Epithelial cell of esophagus (primary cell): ENCODE measurements at regions not wholly inside any gene's neighbourhood (a gene's known extent, or its start where the extent isn't known, plus 50 kb on each side); places are given as distances from the start of the nearest gene placed in this dataset.

Experiments used
- DNase-seq: peaks from one replicate; pipeline ENCODE4 v3.0.0; 2010; ENCODE audit warnings: low read depth
- H3K4me3 ChIP-seq: 2 replicates; pipeline ENCODE4 v1.5.1; 2011; ENCODE audit warnings: mild to moderate bottlenecking, low read length, control low read depth
- TF ChIP-seq, protein P1 (sequence below): IDR thresholded peaks from 2 replicates; pipeline ENCODE4 v1.5.1; 2011; ENCODE audit warnings: low read depth, mild to moderate bottlenecking, low read length, control low read depth, inconsistent platforms; ENCODE audit not compliant: insufficient read depth; ENCODE audit errors: missing control alignments

DNA sequence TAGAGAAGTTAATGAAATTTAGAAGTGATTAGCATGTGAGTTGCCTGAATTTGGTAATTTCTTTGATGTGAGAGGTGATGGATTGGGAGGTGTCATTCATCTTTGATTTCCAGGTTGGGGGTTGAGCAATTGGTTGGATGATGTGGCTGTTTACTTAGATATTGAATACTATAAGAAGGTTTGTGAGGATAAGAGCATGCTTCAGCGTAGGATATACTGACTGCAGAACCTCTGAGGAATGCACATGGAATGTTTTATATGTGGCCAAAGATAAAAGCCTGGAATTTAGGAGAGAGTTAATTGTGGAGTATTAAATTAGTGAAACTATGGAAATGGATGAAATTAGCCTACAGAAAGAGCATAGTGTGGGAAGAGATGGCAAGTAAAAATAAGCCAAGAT is 165.4 kb upstream of the MAD2L1 start:
- no peak overlapping the region for H3K4me3 ChIP-seq
- TF ChIP-seq, protein P1, sequence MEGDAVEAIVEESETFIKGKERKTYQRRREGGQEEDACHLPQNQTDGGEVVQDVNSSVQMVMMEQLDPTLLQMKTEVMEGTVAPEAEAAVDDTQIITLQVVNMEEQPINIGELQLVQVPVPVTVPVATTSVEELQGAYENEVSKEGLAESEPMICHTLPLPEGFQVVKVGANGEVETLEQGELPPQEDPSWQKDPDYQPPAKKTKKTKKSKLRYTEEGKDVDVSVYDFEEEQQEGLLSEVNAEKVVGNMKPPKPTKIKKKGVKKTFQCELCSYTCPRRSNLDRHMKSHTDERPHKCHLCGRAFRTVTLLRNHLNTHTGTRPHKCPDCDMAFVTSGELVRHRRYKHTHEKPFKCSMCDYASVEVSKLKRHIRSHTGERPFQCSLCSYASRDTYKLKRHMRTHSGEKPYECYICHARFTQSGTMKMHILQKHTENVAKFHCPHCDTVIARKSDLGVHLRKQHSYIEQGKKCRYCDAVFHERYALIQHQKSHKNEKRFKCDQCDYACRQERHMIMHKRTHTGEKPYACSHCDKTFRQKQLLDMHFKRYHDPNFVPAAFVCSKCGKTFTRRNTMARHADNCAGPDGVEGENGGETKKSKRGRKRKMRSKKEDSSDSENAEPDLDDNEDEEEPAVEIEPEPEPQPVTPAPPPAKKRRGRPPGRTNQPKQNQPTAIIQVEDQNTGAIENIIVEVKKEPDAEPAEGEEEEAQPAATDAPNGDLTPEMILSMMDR = no peak
- DNase-seq = peak; percentile 9

DNA sequence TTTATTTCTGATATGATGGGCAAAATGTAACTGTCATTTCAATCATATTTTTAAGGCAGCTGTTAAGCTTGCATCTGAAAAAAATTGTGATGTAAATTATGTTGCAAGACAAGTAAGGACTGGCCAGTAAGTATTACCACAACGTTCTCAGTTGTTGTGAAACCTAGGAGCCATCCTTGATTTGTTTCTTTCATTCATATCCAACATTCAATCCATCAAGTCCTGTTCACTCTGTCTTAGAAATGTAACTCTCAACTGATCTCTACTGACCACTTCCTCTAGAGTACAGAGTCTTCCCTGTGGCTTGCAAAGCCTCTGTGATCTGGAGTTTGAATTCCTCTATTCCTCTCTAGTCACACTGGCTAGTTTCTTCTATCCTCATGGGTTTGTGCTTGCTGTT is 161.4 kb upstream of the MAD2L1 start:
- no peak overlapping the region for H3K4me3 ChIP-seq
- peak; percentile 58 for DNase-seq
- TF ChIP-seq, protein P1 = no peak

GRCh38 chr4:120227554-120227953 is 160.9 kb upstream of the MAD2L1 start:
- no peak overlapping the region for H3K4me3 ChIP-seq
- DNase-seq = no peak
- TF ChIP-seq, protein P1 = no peak

DNA sequence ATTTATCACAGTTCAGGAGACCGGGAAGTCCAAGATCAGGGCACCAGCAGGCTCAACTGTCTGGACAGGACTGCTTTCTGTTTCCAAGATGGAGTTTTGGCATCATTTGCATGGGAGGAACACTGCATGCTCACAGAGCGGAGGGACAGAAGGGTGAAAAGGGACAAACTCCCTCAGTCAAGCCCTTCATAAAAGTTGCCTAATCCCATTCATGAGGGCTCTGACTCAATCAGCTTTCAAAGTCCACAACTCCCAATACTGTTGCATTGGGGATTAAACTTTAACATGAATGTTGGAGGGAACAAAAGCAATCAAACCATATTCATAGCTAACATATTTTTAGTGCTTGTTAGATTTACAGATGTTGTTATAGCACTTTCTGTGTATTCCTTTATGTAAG is 158.9 kb upstream of the MAD2L1 start:
- TF ChIP-seq, protein P1 = no peak
- H3K4me3 ChIP-seq = no peak overlapping the region
- peak; percentile 7 for DNase-seq

DNA sequence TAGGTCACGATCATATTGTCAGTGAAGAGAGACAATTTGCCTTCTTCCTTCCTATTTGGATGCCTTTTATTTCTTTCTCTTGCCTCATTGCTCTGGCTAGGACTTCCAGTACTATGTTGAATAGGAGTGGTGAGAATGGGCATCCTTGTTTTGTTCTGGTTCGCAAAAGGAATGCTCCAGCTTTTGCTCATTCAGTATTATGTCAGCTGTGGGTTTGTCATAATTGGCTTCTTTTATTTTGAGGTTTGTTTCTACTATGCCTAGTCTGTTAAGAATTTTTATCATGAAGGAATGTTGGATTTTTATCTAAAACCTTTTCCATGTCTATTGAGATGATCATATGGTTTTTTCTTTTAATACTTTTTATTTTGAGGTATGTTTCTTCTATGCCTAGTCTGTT is 152.3 kb upstream of the MAD2L1 start:
- no peak for DNase-seq
- no peak overlapping the region for H3K4me3 ChIP-seq
- TF ChIP-seq, protein P1 = no peak

DNA sequence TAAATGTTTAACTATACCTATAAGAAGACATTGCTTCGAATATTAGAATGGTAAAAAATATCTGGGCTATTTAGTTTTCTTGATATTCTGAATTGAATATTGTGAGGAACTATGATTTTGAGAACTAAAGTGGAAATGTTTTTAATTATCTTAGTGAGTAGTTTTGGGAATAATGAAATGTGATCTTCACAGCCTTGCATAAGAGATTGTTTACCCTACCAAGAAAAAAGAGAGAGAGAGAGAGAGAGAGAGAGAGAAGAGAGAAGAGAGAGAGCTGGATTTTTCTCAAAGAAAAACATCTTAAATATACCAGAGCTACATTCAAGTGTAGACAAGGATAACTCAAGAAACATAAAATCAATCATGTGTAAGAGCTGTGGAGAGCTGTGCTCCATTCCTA is 148.7 kb upstream of the MAD2L1 start:
- no peak for DNase-seq
- no peak overlapping the region for H3K4me3 ChIP-seq
- TF ChIP-seq, protein P1 = no peak

DNA sequence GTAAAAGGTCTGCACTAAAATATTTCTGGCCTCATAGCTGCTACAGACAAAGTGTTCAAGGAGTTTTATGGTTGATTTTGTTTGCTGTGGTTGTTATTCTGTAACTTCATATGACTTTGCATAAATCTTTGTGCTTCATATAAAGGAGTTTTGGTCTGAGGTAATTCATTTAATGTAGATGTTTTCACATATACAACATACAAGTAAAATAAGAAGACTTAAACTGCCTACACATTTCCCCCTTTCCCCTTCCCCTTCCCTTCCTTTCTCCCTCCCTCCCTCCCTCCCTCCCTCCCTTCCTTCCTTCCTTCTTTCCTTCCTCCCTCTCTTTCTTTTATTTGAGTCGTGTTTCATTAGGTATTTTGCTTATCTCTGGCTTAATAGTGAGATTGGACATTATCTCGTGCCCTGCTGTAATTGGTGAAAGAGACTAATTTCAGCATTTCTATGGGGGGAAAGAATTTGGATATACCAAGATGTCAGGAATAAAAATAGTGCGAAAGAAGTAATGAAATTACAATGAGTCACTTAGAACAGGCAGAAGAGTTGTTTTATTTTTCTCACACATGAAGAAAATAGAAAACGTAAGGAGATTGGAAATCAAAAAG is 144.9 kb upstream of the MAD2L1 start:
- TF ChIP-seq, protein P1 = no peak
- DNase-seq = no peak
- H3K4me3 ChIP-seq = no peak overlapping the region
